ENCODE measurements at regions not wholly inside any gene's neighbourhood (a gene's known extent, or its start where the extent isn't known, plus 50 kb on each side); places are given as distances from the start of the nearest gene placed in this dataset.

GRCh38 chr2:96438589-96438988, 66.6 kb downstream of the NEURL3 start:
- no peak for ATAC-seq (ENCODE audit: low FRiP score in 2 of 2)
- no peaks in the 10 kb centered on the region for H3K4me1 ChIP-seq
- no peak for DNase-seq
- H3K27me3 ChIP-seq = no peaks in the 10 kb centered on the region
- no peaks in the 10 kb centered on the region for H3K9me3 ChIP-seq
- H3K36me3 ChIP-seq = no peaks in the 10 kb centered on the region
- 100% methylated on average over 1 of the region's 1 CpG for WGBS, 2 donors
- no peak overlapping the region for H3K4me3 ChIP-seq
- TF ChIP-seq EP300 (IDR thresholded peaks at IDR 0.05) (no peak), CTCF (IDR thresholded peaks at IDR 0.05) (no peak), POLR2A (IDR thresholded peaks at IDR 0.05) (no peak), POLR2AphosphoS5 (IDR thresholded peaks at IDR 0.05) (no peak)
- H3K27ac ChIP-seq = no peak overlapping the region

- Histone ChIP-seq H3K36me3 (no peaks in the 10 kb centered on the region), H3K9me3 (no peaks in the 10 kb centered on the region), H3K27me3 (no peaks in the 10 kb centered on the region), H3K4me3 (no peak overlapping the region), H3K27ac (no peak overlapping the region), H3K4me1 (no peaks in the 10 kb centered on the region)
- TF ChIP-seq POLR2AphosphoS5 (IDR thresholded peaks at IDR 0.05) = no peak
- TF ChIP-seq POLR2A (IDR thresholded peaks at IDR 0.05) = no peak
- TF ChIP-seq CTCF (IDR thresholded peaks at IDR 0.05) = no peak
- TF ChIP-seq EP300 (IDR thresholded peaks at IDR 0.05) = no peak
- 61 to 78% methylated on average over 2 of the region's 2 CpGs for WGBS, 2 donors
- ATAC-seq (ENCODE audit: low FRiP score in 2 of 2) (no peak), DNase-seq (no peak)
Observed at GRCh38 chr2:96437512-96437911, 67.6 kb downstream of the NEURL3 start.

DNA sequence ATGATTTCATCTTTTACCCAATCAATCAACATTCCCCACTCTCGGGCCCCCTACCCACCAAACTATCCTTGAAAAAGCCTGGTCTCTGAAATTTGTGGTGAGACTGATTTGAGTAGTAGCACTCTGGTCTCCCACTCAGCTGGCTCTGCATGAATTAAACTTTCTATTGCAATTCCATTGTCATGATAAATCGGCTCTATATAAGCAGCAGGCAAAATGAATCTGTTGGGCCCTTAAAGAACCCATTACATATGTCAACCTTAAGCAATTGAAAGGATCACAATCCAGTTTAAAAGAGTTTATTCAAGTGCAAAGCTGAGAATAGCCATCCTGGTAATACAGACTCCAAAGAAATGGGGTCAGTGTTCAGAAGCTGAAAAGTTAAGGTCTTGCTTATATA, 68.2 kb downstream of the NEURL3 start:
- WGBS, 2 donors = 69 to 77% methylated on average over 2 of the region's 2 CpGs
- H3K27ac ChIP-seq = no peak overlapping the region
- no peak for ATAC-seq (ENCODE audit: low FRiP score in 2 of 2)
- no peaks in the 10 kb centered on the region for H3K9me3 ChIP-seq
- no peak for TF ChIP-seq POLR2AphosphoS5 (IDR thresholded peaks at IDR 0.05)
- no peak for TF ChIP-seq POLR2A (IDR thresholded peaks at IDR 0.05)
- no peak for TF ChIP-seq EP300 (IDR thresholded peaks at IDR 0.05)
- no peak for TF ChIP-seq CTCF (IDR thresholded peaks at IDR 0.05)
- H3K4me1 ChIP-seq = no peaks in the 10 kb centered on the region
- DNase-seq = no peak
- no peaks in the 10 kb centered on the region for H3K27me3 ChIP-seq
- no peaks in the 10 kb centered on the region for H3K36me3 ChIP-seq
- no peak overlapping the region for H3K4me3 ChIP-seq

DNA sequence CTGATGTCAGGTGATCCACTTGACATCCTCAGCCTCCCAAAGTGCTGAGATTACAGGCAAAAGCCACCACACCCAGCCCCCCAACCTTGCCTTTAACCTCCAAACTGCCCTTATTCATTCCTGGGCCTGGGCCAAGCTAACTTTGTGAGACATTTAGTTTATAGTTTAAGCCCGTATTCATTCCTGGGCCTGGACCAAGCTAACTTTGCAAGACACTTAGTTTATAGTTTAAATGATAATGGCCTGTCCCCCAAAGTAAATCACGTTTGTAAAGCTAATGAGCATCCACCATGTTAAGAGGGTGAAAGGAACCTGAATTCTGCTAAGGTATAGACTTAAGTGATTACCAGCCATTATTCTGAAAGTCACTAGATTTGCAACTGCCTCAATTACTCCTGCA, 68.7 kb downstream of the NEURL3 start:
- H3K36me3 ChIP-seq = no peaks in the 10 kb centered on the region
- H3K4me3 ChIP-seq = no peak overlapping the region
- no peaks in the 10 kb centered on the region for H3K9me3 ChIP-seq
- ATAC-seq (ENCODE audit: low FRiP score in 2 of 2) (no peak), DNase-seq (no peak)
- no peaks in the 10 kb centered on the region for H3K4me1 ChIP-seq
- H3K27me3 ChIP-seq = no peaks in the 10 kb centered on the region
- H3K27ac ChIP-seq = no peak overlapping the region
- no peak for TF ChIP-seq POLR2A (IDR thresholded peaks at IDR 0.05)
- TF ChIP-seq CTCF (IDR thresholded peaks at IDR 0.05) = no peak
- TF ChIP-seq EP300 (IDR thresholded peaks at IDR 0.05) = no peak
- TF ChIP-seq POLR2AphosphoS5 (IDR thresholded peaks at IDR 0.05) = no peak
- 74 to 77% methylated on average over 2 of the region's 2 CpGs for WGBS, 2 donors

GRCh38 chr2:96431319-96431718, 73.8 kb downstream of the NEURL3 start:
- H3K27me3 ChIP-seq = no peaks in the 10 kb centered on the region
- H3K27ac ChIP-seq = no peak overlapping the region
- H3K9me3 ChIP-seq = peaks cover 0 to 9% (median 6%) of the 10 kb centered on the region in 4 donors
- DNase-seq (peak in 1 of 2 donors; percentile 41), ATAC-seq (ENCODE audit: low FRiP score in 2 of 2) (no peak)
- H3K4me1 ChIP-seq = no peaks in the 10 kb centered on the region
- no peaks in the 10 kb centered on the region for H3K36me3 ChIP-seq
- WGBS, 2 donors = 64 to 87% methylated on average over 3 to 6 of the region's 6 CpGs
- TF ChIP-seq EP300 (IDR thresholded peaks at IDR 0.05) (no peak), POLR2A (IDR thresholded peaks at IDR 0.05) (no peak), POLR2AphosphoS5 (IDR thresholded peaks at IDR 0.05) (no peak)
- H3K4me3 ChIP-seq = no peak overlapping the region
